ENCODE measurements at regions not wholly inside any gene's neighbourhood (a gene's known extent, or its start where the extent isn't known, plus 50 kb on each side); places are given as distances from the start of the nearest gene placed in this dataset.

GRCh38 chr11:16542353-16542752 is 186.0 kb upstream of the SOX6 start:
- no peak for TF ChIP-seq CTCF (IDR thresholded peaks at IDR 0.05; ENCODE audit: insufficient read depth, low read depth, low read length)
- no peak for TF ChIP-seq EZH2 (IDR thresholded peaks at IDR 0.05; ENCODE audit: insufficient read depth, low read length)
- Mint-ChIP-seq H3K27ac (ENCODE audit: unreplicated experiment) (no peak overlapping the region), H3K4me1 (ENCODE audit: low read depth, unreplicated experiment) (peaks cover 4% of the 10 kb centered on the region), H3K36me3 (ENCODE audit: low read depth, unreplicated experiment) (no peaks in the 10 kb centered on the region), H3K9me3 (ENCODE audit: unreplicated experiment) (peaks cover 16% of the 10 kb centered on the region), H3K4me3 (ENCODE audit: unreplicated experiment) (no peak overlapping the region), H3K27me3 (ENCODE audit: low read depth, unreplicated experiment) (no peaks in the 10 kb centered on the region)
- no peak overlapping the region for H3K4me2 ChIP-seq (ENCODE audit: low read length)
- no peak overlapping the region for H2AFZ ChIP-seq (ENCODE audit: low read depth, low read length)
- H3K27me3 ChIP-seq (ENCODE audit: insufficient read depth, low read length) = no peaks in the 10 kb centered on the region
- H3K4me3 ChIP-seq (ENCODE audit: insufficient read depth, low read depth, low read length) = no peak overlapping the region
- H3K9me3 ChIP-seq (ENCODE audit: insufficient read depth, low read depth, low read length) = no peaks in the 10 kb centered on the region
- no peaks in the 10 kb centered on the region for H3K4me1 ChIP-seq (ENCODE audit: insufficient read depth, low read length)
- FAIRE-seq (no peak), DNase-seq (ENCODE audit: low read depth) (no peak)
- no peaks in the 10 kb centered on the region for H3K79me2 ChIP-seq (ENCODE audit: insufficient read depth, low read length)
- H3K27ac ChIP-seq (ENCODE audit: low read depth, low read length) = no peak overlapping the region
- no peaks in the 10 kb centered on the region for H3K36me3 ChIP-seq (ENCODE audit: insufficient read depth, low read length)
- H3K9ac ChIP-seq (ENCODE audit: low read length) = no peak overlapping the region
- no peaks in the 10 kb centered on the region for H4K20me1 ChIP-seq (ENCODE audit: insufficient read depth, low read length)

DNA sequence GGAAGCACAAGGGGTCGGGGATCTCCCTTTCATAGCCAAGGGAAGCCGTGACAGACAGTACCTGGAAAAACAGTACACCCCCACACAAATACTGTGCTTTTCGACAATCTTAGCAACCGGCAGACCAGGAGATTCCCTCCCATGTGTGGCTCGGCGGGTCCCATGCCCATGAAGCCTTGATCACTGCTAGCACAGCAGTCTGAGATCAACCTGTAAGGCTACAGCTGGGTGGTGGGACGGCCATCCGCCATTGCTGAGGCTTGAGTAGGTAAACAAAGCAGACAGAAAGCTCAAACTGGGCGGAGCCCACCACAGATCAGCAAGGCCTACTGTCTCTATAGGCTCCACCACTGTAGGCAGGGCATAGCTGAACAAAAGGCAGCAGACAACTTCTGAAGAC is 180.2 kb upstream of the SOX6 start:
- H3K4me3 Mint-ChIP-seq (ENCODE audit: unreplicated experiment) = no peak overlapping the region
- no peaks in the 10 kb centered on the region for H4K20me1 ChIP-seq (ENCODE audit: insufficient read depth, low read length)
- H3K4me3 ChIP-seq (ENCODE audit: insufficient read depth, low read depth, low read length) = no peak overlapping the region
- no peak overlapping the region for H3K9ac ChIP-seq (ENCODE audit: low read length)
- no peaks in the 10 kb centered on the region for H3K36me3 Mint-ChIP-seq (ENCODE audit: low read depth, unreplicated experiment)
- no peak overlapping the region for H3K4me2 ChIP-seq (ENCODE audit: low read length)
- no peak overlapping the region for H2AFZ ChIP-seq (ENCODE audit: low read depth, low read length)
- FAIRE-seq (no peak), DNase-seq (ENCODE audit: low read depth) (no peak)
- TF ChIP-seq EZH2 (IDR thresholded peaks at IDR 0.05; ENCODE audit: insufficient read depth, low read length) (no peak), CTCF (IDR thresholded peaks at IDR 0.05; ENCODE audit: insufficient read depth, low read depth, low read length) (no peak)
- no peak overlapping the region for H3K27ac Mint-ChIP-seq (ENCODE audit: unreplicated experiment)
- H3K9me3 Mint-ChIP-seq (ENCODE audit: unreplicated experiment) = peaks cover 9% of the 10 kb centered on the region
- H3K79me2 ChIP-seq (ENCODE audit: insufficient read depth, low read length) = no peaks in the 10 kb centered on the region
- no peaks in the 10 kb centered on the region for H3K4me1 ChIP-seq (ENCODE audit: insufficient read depth, low read length)
- no peaks in the 10 kb centered on the region for H3K27me3 ChIP-seq (ENCODE audit: insufficient read depth, low read length)
- no peaks in the 10 kb centered on the region for H3K36me3 ChIP-seq (ENCODE audit: insufficient read depth, low read length)
- H3K9me3 ChIP-seq (ENCODE audit: insufficient read depth, low read depth, low read length) = no peaks in the 10 kb centered on the region
- H3K27me3 Mint-ChIP-seq (ENCODE audit: low read depth, unreplicated experiment) = no peaks in the 10 kb centered on the region
- no peak overlapping the region for H3K27ac ChIP-seq (ENCODE audit: low read depth, low read length)
- H3K4me1 Mint-ChIP-seq (ENCODE audit: low read depth, unreplicated experiment) = no peaks in the 10 kb centered on the region

DNA sequence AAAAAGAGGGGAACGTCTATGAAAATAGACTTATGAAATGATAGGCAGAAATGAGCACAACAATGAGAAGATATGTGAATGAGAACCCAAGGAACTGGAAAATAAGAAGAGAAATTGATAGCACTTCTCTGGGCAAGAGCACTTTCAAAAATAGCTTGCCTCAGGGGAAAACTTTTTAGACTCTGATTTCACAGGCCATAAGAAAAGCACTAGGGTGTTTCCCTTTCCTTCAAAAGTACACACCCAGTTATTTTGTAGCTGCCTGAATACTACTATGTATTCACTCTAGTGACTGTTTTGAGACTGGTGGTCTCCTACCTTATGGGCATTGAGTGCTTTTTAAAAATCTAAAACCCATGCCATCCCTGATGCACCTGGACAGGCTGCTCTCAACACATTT is 172.3 kb upstream of the SOX6 start:
- Histone ChIP-seq H3K27me3 (ENCODE audit: insufficient read depth, low read length) (no peaks in the 10 kb centered on the region), H2AFZ (ENCODE audit: low read depth, low read length) (no peak overlapping the region), H4K20me1 (ENCODE audit: insufficient read depth, low read length) (no peaks in the 10 kb centered on the region), H3K4me2 (ENCODE audit: low read length) (no peak overlapping the region), H3K27ac (ENCODE audit: low read depth, low read length) (no peak overlapping the region), H3K4me1 (ENCODE audit: insufficient read depth, low read length) (no peaks in the 10 kb centered on the region), H3K4me3 (ENCODE audit: insufficient read depth, low read depth, low read length) (no peak overlapping the region), H3K9me3 (ENCODE audit: insufficient read depth, low read depth, low read length) (no peaks in the 10 kb centered on the region), H3K36me3 (ENCODE audit: insufficient read depth, low read length) (no peaks in the 10 kb centered on the region), H3K9ac (ENCODE audit: low read length) (no peak overlapping the region), H3K79me2 (ENCODE audit: insufficient read depth, low read length) (no peaks in the 10 kb centered on the region)
- no peak overlapping the region for H3K4me3 Mint-ChIP-seq (ENCODE audit: unreplicated experiment)
- H3K4me1 Mint-ChIP-seq (ENCODE audit: low read depth, unreplicated experiment) = peaks cover 2% of the 10 kb centered on the region
- no peaks in the 10 kb centered on the region for H3K36me3 Mint-ChIP-seq (ENCODE audit: low read depth, unreplicated experiment)
- H3K27ac Mint-ChIP-seq (ENCODE audit: unreplicated experiment) = no peak overlapping the region
- no peak for DNase-seq (ENCODE audit: low read depth)
- H3K9me3 Mint-ChIP-seq (ENCODE audit: unreplicated experiment) = no peaks in the 10 kb centered on the region
- H3K27me3 Mint-ChIP-seq (ENCODE audit: low read depth, unreplicated experiment) = no peaks in the 10 kb centered on the region
- no peak for FAIRE-seq
- TF ChIP-seq EZH2 (IDR thresholded peaks at IDR 0.05; ENCODE audit: insufficient read depth, low read length) (no peak), CTCF (IDR thresholded peaks at IDR 0.05; ENCODE audit: insufficient read depth, low read depth, low read length) (no peak)

Measured in astrocyte (in vitro differentiated cells and primary cell).